GM21526 (cell line): ENCODE measurements at regions not wholly inside any gene's neighbourhood (a gene's known extent, or its start where the extent isn't known, plus 50 kb on each side); places are given as distances from the start of the nearest gene placed in this dataset.

Experiments used
- ATAC-seq: cut with Tn5 transposase; IDR thresholded peaks from one replicate; pipeline ENCODE4 v1.9.1; 2021; ENCODE audit warnings: moderate library complexity; ENCODE audit not compliant: unreplicated experiment, low FRiP score

DNA sequence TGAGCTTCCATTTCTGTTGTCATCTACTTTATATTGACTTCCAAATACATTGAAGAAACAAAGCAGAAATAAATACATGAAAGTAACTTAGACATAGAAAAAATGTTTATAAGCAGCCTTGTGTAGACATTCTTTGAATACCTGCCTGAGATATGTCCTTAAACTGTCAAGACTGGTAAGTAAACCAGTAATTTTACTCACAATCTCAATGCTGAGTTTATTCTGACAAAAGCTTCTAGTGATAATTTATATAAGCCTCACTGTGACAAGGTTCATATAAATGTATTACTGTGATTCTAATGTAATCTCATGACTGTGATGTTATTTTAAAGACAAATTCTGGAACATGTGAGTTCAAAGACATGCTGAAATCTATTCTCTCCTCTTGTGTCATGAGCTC, 516.7 kb upstream of the B3GALT2 start:
- no peak for ATAC-seq

DNA sequence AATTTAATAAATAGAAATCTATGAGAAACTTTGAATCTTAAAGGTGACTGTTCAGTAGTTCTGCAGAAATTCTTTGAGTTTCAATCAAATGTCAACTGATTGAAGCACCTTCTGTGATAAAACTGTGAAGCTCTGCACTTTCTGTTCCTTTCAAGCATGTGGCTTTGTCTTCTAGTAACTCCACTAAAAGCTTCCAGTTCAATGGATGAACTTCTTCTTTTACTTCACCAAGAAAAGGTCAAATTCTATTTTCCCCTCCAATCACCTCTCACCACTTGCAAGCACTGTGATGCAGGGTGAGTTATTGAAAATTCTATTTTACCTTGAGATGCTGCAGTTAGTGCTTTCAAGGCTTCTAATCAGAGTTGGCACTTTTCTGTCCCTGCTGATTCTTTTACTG, 515.3 kb upstream of the B3GALT2 start:
- no peak for ATAC-seq

DNA sequence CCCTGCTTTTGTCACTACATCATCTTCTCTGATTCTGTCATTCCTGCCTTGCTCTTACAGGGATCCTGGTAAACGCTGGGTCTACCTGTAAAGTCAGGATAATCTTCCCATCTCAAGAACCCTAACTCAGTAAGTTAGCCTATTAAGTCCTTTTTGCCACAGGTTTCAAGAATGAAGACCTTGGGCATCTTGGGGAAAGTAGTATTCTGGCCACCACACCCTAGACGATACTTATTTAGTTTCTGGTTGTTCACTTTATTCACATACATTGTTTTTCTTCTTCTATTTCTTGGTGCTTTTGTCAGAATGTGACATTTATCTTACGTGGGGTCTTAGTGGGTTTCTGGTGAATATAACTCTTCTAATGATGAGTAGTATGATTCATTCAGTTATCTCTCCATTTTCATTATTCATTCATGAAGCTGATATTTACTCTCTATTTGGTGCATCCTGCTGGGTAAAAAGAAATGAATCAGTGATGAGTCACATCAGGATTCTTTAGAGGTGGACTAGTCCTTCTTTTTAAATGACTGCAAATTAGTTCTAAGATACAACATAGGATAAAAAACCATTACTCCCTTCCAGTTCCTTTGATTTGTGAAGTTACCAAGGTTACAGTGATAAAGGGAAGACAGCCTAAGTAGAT, 514.4 kb upstream of the B3GALT2 start:
- no peak for ATAC-seq

DNA sequence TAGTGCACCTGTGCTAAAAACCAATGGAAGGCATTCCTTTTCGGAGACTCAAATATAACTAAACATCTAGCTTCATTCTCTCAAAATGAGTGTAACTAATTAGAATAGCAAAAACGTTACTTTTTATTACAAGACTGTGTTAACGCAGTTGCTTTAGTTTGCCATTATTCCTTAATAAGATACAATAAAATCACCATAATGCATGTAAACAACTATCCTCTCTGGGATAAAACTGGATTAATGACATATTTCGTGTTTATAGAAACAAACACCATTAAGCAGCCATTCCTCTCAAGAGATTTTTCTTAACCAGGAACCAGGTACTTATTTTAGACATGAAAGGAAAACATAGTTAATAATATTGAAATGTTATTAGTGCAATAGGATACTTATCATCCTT, 512.8 kb upstream of the B3GALT2 start:
- no peak for ATAC-seq

DNA sequence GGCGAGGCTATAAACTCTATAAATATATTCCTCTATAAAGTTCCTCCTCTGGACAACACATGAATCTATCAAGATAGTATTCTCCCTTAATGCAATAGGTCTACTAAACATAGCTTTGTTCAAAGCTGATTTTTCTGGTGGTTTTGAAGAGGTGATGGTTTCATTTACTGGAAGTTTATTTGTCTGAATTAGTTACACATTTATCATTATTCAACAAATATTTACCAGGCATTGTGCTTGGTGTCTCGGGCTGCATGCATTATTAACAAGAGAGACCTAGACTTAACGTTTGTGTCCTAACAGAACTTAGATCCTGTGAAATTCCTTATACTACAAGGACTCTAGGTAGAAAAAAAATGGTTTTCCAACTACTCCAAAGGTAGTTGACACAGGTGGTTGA, 511.4 kb upstream of the B3GALT2 start:
- ATAC-seq, result no peak

DNA sequence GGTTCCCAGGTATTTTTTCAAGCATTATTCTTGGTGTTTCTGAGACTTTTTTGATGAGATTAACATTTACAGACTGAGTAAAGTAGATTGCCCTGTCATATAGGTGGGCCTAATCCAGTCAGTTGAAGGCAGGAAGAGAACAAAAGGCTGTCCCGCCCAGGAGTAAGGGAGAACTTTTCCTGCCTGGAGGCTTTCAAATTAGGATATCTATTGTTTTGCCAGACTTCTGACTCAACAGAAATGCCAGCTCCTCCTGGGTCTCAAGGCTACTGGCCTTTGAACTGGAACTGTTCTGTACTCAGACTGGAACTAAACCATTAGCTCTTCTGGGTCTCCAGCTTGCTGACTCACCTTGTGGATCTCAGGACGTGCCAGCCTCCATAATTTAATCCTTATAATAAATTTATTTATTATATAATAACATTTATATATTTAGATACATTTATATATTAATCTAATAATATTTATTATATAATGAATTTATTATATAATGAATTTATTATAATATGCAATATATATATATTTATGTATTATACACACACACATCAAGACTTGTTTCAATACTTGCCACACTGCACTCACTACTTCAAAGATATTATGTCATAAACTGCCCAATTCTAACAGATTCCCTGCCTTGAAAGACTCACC, 510.8 kb upstream of the B3GALT2 start:
- no peak for ATAC-seq

DNA sequence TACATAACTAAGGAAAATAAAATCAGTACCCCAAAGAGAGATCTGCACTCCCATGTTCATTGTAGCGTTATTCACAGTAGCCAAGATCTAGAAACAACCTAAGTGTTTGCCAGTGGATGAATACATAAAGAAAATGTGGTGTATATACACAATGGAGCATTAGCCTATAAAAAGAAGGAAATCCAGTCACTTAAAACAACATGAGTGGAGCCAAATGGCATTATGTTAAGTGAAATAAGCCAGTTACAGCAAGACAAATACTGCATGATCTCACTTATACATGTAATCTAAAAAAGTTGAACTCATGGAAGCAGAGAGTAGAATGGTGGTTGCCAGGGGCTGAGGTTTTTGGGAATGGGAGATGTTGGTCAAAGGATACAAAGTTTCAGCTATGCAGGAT, 508.3 kb upstream of the B3GALT2 start:
- ATAC-seq, result no peak

DNA sequence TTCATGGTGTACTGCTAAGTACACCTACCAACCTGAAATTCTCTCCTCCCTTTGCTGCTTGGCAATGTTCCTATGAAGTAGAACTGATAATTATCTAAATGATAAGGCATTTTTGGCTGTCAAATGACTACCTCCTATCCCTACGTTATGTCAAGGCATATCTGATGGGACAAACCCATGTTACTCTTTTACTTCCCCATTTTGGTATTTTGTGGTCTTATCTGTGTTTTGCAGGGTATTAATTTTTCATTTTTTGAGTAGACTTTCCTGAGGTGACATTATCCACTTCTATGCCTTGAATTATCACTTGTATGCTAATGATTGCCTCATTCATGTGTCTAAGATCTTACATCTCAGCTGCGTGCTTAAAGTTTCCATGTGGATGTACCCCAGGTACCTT, 499.6 kb upstream of the B3GALT2 start:
- no peak for ATAC-seq

DNA sequence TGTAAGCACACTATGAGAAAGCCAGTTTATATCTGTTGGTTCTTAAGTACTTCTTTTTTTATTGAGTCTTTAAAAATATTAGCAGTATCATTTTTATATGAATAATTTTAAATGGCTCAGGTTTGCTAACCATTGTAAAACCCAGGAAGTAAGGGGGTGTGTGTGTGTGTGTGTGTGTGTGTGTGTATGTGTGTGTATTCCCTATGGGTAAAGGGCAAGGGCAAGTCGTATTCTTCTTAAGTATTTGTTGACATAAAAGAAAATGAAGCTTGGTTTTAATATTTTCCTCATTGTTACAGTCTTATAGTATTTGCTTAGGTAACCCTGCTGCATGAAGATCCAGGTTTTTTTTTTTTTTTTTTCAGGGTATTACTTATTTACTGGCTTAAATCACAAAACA, 495.0 kb upstream of the B3GALT2 start:
- no peak for ATAC-seq

DNA sequence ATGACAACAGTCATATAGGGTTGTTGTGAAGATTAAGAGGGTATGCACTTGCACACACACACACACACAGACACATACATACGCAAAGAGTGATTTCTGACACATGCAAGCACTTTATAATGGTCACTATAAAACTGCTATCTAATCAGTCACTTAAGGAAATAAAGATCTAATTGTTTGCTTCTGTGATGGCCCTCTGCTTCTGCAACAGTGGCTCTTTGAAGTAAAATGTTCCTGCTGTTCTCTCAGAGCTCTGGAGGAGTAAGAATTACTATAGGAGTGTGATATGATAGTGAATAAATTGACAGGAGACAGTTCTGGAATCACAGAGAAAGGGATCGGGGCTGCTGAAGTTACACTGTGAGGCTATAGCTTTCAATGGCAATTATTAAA, 494.5 kb upstream of the B3GALT2 start:
- ATAC-seq, result no peak

DNA sequence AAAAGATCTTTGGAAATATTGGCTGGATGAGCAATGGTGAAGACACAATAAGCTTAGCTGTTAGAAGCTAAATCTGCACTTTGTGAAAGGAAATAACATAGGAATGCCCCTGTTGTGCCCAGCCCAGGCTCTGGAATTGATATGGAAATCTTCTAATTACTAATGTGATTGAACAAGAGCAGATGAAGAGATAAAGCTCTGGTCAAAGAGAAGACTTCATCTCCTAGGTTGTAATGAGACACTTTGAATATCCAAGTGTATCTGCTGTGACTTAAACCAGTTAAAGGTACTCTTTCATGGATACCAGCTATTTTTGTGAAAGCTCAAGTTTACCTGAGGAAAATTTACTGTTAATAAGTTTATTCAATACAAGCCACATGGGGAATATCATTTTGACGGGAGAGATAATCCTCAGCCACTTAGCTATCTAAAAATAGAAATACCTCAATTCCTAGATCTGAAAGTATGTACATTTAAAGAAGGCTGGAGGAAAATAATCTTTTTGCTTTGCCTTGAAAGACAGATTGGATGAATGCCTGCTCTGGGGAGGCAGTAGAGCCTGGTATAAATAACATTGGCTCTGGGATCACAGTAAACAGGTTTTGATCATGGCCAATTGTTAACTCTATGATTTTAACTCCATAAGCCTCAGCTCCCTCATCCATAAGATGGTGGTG, 494.0 kb upstream of the B3GALT2 start:
- no peak for ATAC-seq

DNA sequence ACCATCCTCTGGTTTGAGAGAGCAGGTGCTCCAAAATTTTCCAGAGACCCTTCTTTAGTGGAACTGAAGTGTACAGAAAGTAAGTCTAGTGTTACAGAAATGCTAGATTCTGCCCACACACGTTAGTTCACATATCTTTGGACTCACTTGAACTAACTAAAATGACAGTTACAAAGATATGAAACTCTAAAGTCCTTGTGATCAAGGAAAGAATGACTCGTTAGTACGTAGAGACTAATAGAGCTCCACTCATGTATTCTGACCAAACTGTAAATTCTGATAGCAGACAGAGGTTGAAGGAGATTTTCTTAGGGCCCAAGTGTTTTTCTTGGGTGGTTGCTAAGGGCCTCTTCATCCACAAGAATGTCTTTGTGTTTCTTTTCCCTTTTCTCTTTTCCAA, 491.5 kb upstream of the B3GALT2 start:
- no peak for ATAC-seq

DNA sequence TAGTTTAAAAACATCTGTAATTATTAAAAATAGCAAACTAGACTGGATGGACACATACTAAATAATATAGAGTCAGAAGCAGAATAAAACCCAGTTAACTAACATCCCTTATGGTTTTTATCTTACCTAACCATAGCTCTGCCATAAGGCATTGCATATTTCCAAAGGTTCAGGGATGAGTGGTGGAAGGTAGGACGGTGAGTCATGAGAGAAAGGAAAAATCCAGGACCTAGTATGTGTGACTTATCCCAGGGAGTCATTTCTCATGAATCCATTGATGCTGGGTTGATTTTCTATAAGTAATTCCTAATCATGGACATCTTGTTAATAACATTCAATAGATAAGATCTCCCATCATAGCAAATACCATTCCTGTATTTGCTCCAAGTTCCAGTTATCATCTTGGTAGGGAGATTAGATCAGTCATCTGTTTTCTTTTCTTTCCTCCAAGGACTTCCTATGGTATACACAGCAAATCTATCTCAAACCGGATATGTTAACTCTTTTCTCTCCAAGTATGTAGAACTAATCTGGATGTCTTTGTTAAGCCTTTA, 490.7 kb upstream of the B3GALT2 start:
- ATAC-seq, result no peak

DNA sequence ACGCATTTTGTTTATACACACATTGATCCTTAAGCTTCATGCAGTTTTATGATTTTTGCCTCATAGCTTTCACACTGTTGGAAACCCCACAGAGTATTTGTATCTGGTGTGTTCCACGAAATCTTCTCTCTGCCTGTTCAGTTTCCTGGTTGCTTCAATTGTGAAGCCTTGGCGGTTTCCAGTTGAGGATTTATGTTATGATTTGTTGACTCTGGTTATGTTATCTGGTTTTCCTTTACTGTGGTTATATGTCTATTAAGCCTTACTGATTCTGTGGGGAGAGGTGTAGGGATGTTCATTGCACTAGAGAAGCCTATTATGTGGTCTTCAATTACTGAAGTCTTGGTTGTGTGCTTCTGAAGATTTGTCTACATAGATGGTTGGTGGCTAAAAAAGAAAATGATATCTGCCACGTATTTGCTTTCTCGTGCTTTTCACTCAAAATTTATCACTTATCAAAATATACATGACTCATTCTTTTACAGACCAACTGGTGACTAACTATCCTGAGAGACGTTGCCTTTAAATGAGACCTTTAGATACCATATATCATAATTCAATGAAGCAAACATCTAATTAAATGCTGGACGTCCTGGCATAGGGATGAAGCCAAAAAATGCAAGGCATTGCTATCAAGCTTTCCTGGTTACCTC, 488.0 kb upstream of the B3GALT2 start:
- ATAC-seq, result no peak

DNA sequence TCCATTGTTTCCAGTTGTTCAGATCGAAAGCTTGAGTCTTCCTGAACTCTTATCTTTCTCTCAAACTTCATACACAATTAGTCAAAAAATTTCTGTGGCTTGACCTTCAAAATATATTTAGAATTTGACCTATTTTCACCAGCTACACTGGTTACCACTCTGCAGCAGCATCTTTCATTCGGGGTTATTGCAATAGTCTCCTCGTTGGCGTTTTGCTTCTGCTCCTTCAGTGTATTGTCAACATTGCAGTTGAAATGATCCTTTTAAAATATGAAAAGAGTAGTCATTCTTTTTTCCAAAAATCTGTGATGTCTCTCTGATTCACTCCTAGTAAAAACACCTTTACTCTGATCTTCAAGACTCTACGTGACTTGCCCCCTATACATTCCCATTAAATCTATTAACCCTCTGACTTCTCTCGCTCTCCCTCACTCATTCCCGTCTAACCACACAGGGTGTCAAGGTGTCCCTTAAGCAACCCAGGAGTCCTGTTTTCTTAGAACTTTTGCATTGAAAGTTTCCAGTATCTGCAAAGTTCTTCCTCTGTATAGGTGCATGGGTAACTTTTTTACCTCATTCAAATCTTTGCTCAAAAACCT, 480.2 kb upstream of the B3GALT2 start:
- no peak for ATAC-seq

DNA sequence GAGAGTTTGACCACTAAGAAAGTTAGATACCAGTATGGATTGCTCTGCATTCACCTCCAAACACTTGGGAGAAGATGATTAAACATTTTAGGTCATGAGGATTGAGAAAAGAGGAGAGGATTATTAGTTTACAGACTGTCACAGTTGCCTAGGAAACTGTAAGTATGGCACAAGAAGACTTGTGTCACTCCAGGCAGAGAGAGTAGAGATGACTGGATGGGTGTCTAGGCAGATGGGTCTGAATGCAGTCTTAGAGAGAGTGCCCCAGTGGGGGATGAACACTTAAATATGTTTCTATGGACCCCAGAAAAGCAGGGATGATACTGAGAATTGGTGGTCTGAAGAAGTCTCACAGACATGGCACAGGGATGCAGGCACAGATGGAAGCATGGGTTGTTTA, 477.6 kb upstream of the B3GALT2 start:
- ATAC-seq, result no peak

DNA sequence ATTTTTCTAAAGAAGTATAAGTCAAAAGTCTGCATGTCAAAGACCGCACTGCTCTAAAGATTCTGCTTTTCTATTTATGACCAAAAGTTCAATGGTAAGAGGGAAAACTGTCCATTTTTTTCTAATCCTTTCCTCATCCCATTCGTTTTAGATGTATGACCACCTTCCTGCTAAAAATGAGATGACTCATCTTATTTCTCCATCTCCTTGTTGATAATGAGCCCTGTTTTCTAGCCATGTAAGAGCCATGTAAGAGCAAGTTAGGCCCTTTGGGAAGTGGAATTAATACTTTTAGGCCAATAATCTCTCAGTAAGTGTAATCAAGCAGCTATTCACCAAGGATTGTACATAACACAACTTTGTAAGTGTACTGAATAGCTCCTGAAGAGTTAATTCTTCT, 475.6 kb upstream of the B3GALT2 start:
- ATAC-seq, result no peak

DNA sequence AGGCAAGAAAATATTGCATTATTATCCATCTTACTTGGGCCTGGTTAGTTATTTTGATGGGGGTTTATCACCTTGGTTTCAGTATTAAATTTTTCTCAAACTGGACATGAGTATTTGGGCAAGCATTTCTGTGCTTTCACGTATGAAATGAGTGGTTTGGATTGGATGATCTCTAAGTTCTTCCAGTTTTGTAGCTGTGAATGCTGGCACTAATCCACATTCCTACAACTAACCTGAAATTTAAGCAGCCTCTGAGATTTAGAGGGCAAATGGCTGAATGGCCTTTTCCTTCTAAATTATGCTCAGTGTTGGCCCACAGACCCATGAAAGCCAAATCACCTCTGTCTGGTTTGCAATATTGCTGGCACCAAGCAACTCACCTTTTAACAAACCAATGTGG, 475.0 kb upstream of the B3GALT2 start:
- no peak for ATAC-seq

DNA sequence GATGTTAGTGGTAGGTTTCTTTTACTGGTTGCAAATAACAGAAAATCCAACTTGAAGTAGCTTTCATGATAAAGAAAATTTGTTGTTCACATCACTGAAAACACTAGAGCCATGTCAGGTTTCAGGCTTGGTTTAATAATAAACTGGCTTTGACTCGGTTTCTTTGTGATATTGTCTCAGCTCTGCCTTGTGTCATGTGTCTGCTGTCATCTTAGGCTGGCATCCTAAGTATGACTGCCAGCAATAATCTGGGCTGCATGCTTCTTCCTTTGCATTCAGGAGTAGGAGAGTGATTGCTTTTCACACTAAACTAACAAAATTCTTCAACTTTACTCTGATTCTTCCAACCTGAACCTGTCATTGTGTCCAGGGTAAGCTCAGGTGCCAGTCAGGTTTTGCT, 474.0 kb upstream of the B3GALT2 start:
- ATAC-seq, result no peak

DNA sequence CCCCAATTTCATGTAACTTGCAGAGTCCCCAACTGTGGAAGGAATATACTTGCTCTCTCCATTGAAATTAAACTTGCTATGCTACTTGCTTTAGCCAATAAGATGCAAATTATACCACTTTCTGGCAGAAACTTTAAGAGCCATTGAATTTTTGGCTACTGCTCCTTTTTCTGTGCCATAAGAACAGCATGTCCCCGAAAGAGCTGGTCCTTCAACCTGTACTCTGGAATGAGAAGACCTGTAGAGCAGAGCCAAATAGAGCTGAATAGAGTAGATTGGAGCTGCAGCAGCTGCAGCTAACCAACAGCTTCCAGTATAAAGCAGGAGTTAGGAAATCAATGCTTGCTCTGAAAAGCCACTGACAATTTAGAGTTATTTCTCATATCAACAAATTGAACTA, 472.3 kb upstream of the B3GALT2 start:
- no peak for ATAC-seq

DNA sequence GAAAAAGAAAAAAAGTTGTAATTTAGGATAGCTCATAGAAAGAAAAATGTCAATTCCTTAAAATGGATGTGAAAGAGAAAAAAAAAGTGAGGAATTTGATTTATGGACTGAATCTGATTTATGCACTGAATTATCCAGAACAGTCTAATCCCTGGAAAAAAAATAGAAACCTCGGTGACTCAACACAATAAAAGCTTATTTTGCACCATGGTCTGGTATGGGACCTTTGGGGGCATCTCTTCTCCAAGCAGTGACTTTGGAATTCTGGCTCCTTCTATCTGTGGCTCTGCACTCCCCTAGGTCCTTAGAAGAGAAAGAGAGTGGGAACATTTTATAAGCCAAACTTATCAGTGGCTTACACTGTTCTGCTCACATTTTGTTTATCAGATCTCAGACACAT, 471.7 kb upstream of the B3GALT2 start:
- no peak for ATAC-seq
